ENCODE measurements at regions not wholly inside any gene's neighbourhood (a gene's known extent, or its start where the extent isn't known, plus 50 kb on each side); places are given as distances from the start of the nearest gene placed in this dataset.

GRCh38 chr22:27329966-27330645 lies 471.4 kb downstream of the MN1 start:
- no peak for DNase-seq (ENCODE audit: low read depth)
- H3K4me3 ChIP-seq (ENCODE audit: low read depth, low read length) = no peak overlapping the region
- TF ChIP-seq CTCF (IDR thresholded peaks at IDR 0.05; ENCODE audit: low read depth, low read length, missing control alignments) = no peak

GRCh38 chr22:27331526-27332281 lies 469.9 kb downstream of the MN1 start:
- DNase-seq (ENCODE audit: low read depth) = no peak
- TF ChIP-seq CTCF (IDR thresholded peaks at IDR 0.05; ENCODE audit: low read depth, low read length, missing control alignments) = peak; percentile 28
- no peak overlapping the region for H3K4me3 ChIP-seq (ENCODE audit: low read depth, low read length)

- H3K4me3 ChIP-seq (ENCODE audit: low read depth, low read length) = no peak overlapping the region
- DNase-seq (ENCODE audit: low read depth) = no peak
- no peak for TF ChIP-seq CTCF (IDR thresholded peaks at IDR 0.05; ENCODE audit: low read depth, low read length, missing control alignments)
Measured at GRCh38 chr22:27335102-27335660, 466.4 kb downstream of the MN1 start.

GRCh38 chr22:27336151-27337090 lies 465.1 kb downstream of the MN1 start:
- TF ChIP-seq CTCF (IDR thresholded peaks at IDR 0.05; ENCODE audit: low read depth, low read length, missing control alignments) = no peak
- H3K4me3 ChIP-seq (ENCODE audit: low read depth, low read length) = no peak overlapping the region
- no peak for DNase-seq (ENCODE audit: low read depth)

- no peak for TF ChIP-seq CTCF (IDR thresholded peaks at IDR 0.05; ENCODE audit: low read depth, low read length, missing control alignments)
- no peak overlapping the region for H3K4me3 ChIP-seq (ENCODE audit: low read depth, low read length)
- no peak for DNase-seq (ENCODE audit: low read depth)
Measured at GRCh38 chr22:27337676-27338075, 463.9 kb downstream of the MN1 start.

- no peak overlapping the region for H3K4me3 ChIP-seq (ENCODE audit: low read depth, low read length)
- no peak for TF ChIP-seq CTCF (IDR thresholded peaks at IDR 0.05; ENCODE audit: low read depth, low read length, missing control alignments)
- DNase-seq (ENCODE audit: low read depth) = no peak
Measured at GRCh38 chr22:27340047-27340446, 461.5 kb downstream of the MN1 start.
